Femur (tissue), 1 donor: ENCODE measurements at regions not wholly inside any gene's neighbourhood (a gene's known extent, or its start where the extent isn't known, plus 50 kb on each side); places are given as distances from the start of the nearest gene placed in this dataset.
"Not testable (repeated sequence)": the region's sequence is repeated elsewhere in the genome, so short reads cannot be mapped to it uniquely, and the experiment has no call there.

Experiments used
- DNase-seq: peaks from one replicate; pipeline ENCODE4 v3.0.0-alpha.2; 2017

DNA sequence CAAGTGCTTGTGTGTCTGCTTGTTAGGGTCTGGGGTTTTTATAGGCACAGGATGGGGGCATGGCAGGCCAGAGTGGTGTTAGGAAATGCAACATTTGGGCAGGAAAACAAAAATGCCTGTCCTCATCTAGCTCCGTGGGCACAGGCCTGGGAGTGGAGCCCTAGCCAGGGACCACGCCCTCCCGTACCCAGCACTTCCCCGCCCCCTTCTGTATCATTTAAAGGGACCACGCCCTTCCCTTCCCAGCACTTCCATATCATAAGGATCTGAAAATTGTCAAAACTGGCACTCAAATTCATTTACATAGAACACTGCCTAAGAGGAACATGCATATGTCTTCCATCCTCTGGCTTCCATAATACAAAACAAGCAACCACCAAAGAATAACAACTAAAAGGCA lies 185.8 kb downstream of the B3GLCT start:
- DNase-seq = no peak

DNA sequence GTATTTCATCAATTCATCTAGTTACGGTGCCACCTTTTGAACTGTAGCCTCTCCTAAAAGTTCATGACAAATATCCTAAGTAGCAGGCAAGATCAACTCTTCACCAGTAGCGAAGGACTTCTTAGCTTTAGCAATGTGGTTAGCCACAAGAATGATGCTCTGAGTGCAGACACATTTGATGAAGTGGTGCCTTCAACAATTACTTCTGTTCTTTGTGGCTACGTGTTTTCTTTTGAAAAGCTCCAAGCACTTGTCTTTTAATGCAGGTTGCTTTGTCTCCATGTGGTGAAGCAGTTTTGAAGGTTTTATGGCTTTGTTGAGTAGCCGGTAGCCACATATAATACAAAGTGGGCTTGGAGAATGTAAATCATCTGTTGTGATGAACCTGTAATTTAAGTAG lies 194.7 kb downstream of the B3GLCT start:
- DNase-seq = no peak

DNA sequence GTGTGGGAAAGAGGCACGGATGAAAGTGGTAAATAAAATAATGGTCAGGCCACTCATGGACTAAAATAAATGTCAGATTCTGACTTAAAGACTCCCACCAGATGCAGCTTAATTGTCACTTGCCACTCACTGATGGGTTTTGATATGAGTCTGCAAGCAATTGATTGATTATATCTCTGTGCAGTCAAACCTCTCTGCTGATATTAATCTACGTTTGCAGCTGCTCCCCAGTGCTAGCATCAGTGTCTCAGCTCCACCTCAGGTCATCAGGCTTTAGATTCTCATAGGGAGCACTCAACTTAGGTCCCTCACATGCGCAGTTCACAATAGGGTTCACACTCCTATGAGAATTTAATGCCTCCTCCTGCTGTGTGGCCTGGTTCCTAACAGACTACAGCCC lies 195.3 kb downstream of the B3GLCT start:
- DNase-seq = no peak

DNA sequence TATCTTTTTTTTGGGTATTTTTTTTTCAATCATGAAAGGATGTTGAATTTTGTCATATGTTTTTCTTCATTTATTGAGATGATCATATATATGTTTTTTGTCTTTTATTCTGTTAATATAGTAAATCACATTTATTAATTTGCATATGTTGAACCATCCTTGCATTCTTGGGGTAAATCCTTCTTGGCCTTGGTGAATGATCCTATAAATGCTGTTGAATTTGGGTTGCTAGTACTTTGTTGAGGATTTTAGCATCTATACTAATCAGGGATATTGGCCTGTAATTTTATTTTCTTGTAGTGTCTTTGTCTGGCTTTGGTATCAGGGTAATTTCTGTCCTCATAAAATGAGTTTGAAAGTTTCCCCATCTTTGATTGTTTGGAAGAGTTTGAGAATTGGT lies 199.9 kb downstream of the B3GLCT start:
- DNase-seq = no peak

DNA sequence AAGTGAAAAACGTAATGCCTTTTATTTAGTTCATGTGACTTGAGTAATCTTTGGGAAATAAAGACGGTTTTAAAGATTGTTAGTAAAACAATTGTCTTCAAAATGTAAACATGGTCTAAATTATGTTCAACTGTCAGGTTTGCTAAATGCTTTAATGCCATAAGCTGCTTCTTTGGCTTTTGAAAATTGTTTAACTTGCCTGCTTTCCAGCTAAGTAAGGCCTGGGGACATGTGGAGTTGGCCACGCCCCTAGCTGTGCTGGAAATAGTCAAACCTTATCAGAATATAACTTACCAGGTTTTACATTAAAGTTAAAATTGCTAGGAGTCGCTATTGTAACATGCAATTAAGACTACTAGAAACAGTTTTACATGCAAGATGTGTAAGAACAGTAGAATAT lies 203.9 kb downstream of the B3GLCT start:
- DNase-seq = not testable (repeated sequence)

DNA sequence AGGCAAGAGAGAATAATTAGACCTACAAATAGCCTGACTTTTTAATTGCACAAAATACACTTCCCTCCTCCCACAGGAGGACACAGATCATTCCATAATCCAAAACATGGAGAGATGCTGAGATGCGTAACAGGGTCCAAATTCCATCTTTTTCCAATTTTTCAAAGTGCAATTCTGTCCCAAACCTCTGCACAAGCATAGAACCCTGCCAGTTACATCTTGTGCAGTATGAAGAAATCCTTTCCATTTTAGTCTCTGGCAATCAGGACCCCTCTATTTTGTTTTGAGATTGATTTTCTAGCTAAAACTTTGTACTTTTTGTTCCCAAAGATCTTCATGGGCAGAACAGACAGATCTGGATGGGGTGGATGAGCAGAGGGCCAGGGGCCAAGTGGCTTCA lies 209.2 kb downstream of the B3GLCT start:
- no peak for DNase-seq

DNA sequence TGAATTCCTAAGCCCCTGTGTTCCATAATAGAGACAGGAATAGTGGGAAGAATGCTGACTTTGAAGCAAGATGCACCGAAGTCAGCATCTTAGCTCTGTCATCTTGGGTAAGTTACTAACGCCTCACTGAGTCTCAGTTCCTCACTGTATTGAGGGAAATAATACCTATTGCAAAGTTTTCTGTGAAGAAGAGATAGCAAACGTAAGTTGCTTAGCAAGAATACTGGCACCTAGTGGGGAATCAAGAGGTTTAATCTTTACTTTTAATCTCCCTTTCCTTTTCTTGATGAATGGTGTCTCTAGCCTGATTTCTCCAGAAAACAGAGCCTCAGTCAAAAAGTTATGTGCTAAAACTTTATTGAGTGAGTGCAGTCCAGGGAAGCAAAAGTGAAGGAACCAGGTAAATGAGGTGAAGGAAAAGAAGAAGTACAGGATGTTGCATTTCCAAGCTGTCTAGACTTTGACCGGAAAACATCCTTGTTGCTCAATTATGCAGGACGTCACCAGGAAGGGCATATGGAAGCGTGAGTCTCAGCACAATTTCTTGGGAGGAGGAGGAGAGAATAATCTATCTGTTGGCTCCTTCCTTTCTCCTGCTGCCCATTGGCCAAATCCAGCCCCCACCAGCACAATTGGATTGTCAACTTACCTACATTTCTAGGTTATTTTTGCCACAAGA lies 210.0 kb downstream of the B3GLCT start:
- no peak for DNase-seq

DNA sequence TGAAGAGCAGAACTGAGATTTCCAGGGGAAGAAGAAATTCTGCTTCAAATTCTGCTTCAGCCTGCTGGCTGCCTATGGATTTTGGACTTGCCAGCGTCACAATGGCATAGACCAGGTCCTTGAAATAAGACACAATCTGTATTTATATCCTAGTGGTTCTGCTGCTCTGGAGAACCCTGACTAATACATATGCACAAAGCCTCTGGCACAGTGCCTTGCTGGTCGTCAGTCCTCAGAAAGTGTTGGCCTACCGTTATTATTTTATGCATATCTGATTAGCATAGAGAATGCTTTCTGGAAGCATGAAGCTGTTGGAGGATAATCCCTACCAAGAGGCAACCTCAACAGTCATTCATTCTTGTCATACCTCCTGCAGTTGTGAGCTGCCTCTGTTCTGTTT lies 213.7 kb downstream of the B3GLCT start:
- no peak for DNase-seq

DNA sequence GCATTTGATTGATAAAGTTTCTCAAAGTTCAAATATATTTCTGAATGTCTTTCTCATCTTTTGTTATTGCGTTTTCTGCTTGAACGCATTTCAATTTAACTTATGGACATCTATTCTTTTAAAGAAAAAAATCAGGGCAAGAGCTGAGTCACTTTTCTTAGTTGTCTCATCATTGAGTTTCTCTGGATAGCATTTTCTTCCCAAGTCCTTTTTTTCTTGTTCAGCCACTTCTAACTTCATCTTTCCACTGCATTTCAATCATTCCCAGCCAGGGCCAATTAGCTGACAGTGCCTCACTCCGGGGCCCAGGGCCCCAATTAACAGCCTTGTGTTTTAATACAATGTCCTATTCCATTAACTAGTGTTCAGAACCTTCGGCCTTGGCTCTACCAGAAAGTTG lies 216.3 kb downstream of the B3GLCT start:
- DNase-seq = no peak

DNA sequence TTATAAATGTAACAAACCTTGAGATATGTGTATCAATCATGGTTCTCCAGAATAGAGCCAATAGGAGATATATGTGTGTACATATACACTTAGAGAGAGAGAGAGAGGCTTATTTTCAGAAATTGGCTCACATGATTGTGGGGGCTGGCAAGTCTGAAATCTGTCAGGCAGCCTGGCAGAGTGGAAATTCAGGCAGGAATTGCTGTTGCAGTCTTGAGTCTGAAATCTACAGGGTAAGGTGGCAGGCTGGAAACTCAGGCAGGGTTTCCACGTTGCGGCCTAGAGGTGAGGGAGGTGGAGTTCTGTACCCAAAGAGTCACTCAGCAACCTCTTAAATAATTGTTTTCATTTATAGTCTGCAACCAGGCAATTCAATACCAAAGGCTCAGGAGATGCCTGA lies 218.4 kb downstream of the B3GLCT start:
- no peak for DNase-seq

DNA sequence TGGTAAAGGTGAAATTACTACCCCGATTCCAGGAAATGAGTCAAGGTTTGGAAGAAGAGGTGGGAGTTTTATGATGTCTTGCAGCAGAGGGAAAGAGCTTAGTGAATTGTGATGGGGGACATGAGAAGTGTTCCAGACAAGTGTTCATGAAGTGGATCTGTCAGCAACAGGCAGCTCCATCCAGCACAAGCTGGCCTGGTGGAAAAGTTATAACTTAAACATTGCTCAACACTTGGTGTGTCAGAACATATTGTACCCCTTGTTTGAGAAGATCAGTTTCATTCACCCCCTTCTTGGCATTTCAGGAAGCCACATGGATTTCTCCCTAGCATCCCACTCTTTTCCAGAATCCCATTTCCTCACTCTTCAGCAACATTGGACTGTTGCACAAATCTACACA lies 222.0 kb downstream of the B3GLCT start:
- DNase-seq = no peak

DNA sequence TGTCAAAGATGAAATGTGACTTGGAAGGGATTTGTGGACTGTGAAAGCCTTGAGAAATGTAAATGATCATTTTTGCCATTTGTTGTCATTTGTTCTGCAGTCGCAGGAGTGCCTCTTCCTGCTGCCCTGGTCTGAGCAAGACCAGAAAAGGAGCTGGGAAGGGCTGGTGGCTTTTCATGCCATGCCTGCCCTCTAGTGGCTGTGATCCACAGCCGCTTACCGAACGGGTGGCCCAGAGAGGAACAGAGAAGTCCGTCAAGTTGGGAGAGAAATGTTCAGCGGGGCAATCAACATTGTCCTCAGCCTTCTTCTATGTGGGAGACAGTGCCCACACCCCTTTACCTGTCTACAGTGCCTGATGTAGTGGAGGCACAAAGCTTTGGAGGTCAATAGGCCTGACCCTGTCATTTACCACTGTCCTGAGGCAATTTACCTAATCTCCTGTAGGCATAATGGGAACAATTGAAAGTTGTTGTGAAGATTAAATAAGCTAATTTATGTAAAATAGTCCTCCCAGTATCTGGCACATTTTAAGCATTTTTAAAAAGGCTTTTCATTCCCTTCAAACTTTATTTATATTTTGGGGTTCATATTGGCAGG lies 224.5 kb downstream of the B3GLCT start:
- peak; percentile 86 for DNase-seq

DNA sequence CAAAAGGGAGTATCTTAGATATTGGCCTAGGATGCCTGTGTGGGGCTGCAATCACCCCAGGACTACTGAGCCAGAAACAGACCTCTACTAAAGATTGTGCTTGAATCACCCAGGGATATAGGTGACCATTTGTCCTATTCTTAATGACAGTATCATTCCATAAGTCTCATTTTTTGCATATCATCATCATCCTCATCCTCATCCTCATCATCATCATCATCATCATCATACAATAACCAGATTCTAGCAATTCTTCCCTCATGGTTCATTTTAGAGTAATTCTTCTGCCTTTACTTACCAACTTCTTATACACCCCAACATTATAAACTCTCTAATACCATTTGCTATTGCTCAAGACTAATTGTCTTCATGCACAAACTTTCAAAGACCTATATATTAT lies 226.6 kb downstream of the B3GLCT start:
- no peak for DNase-seq

DNA sequence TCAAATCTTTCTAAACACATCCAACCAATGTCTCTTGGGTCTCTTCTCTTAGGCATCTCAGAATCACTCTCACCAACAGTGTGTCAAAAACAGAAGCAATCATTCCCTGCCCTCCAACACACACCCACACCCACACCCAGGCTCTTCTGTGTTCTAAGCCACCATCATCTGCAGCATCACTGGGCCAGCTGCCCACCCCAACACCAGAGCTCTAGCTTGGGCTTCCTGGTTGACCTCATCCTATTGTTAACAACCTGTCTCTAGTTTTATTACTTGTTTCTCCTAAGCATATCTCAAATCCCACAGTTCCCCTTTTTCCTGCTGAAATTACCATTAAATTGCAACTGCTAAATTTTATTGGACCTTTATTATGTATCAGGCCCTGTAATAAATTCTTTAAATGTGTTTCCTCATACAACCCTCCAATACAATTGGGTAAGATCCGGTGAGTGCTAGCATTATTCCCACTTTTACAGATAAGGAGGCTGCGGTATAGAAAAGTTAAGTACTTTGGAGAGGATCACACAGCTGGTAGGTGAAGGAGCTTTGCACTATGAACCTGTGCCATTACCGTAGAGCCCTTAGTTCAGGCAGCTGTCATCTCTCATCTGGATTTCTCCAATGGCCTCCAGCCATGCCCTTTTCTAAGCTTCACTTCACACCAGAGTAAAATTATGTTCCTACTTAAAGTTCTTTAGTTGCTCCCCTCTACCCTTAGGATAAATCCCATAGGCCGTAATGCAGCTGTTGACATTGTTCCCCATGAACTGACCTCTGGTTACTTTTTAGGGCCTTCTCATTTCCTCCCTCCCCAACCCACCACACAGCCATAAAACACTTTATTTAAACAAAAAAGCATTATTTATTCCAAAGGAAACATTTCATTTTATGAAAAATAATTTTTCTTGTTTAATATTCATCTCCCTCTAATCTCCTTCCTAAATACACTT lies 227.7 kb downstream of the B3GLCT start:
- no peak for DNase-seq

DNA sequence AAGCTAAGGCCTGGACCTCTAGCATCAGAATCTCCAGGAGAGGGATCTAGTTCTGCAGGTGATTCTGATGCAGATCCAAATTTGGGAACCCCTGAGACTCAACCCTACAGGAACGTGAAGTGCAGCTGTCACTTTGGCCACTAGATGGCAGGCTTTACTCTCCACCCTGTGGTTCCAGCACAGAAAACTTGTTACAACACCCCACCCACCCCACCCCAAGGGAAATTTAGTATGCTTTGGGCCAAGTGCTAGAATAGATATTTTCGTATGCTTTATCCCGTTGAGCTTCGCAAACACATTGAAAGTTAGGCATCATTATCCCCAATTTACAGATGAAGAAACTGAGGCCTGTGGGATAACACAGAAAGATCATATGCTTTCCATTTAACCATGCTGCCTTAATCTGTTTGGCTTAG lies 232.0 kb downstream of the B3GLCT start:
- DNase-seq = peak; percentile 59

DNA sequence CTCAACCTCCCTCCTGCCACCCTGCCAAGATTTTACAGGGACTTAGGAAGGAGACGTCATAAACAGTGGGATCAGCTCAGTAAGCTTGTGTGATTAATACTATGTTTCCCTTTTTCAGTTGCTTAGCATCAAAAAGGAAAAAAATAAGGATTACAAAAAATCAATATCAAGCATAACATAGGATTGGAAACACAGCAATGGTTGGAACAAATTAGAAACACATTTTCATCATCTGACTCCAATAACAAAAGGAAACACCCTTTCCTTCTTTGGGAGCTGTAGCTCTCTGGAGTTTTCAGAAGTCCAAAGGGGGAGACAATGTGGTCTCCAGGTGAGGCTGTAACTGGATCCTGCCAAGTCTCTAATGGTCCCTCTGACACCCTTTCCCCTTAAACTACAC lies 233.4 kb downstream of the B3GLCT start:
- DNase-seq = no peak

DNA sequence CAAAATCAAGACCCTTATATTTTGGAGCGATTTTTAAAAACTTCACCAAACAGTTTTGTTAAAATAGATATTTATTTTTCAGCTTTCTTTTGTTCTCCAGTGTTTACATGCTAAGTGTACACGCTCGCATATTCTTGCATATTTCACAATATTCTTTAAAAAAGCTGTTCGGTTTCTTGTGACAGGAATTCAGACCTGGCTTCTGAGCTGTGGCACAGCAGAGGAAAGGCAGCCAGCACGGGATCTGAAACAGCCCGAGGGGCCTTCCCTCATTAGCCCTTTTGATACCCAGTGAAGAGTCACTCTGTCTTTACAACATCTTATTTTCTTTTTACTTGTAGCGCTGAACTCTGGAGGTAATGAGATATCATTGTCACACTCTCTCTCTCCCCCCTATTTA lies 234.0 kb downstream of the B3GLCT start:
- no peak for DNase-seq

DNA sequence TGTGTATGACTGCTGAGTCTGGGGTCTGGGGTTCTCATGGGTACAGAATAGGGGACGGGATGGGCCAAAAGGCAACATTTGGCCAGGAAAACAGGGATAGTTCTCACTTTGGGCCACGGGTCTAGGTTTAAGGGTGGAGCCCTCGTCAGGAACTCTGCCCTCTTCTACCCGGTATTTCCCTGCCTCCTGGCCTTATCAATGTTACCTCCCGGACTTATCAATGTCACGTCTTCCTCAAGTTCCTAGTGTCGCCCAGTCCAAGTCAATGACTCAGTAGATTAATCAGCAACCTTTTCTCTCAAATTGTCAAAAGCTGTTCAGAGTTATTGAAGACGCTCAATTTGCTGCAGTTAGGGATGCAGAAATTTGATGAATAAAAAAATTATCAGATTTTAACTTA lies 234.8 kb downstream of the B3GLCT start:
- no peak for DNase-seq

DNA sequence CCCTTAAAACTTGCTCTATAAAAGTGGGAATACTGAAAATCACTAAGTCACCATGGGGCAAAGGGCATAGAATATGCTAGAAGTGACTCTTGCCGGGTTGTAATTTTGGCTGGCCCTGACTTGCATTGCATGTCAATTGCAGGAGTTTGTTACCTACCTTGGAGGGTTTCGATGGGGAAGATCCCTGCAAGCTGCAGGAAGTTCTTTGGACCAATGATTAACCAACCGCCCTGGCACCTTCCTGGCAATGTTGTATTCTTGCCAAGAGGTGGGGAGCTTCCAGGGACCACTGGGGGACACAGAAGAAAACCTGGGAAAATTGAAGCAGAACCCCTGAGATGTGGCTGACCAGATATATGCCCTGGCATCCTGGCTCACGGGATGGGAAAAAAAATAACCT lies 235.8 kb downstream of the B3GLCT start:
- DNase-seq = no peak

DNA sequence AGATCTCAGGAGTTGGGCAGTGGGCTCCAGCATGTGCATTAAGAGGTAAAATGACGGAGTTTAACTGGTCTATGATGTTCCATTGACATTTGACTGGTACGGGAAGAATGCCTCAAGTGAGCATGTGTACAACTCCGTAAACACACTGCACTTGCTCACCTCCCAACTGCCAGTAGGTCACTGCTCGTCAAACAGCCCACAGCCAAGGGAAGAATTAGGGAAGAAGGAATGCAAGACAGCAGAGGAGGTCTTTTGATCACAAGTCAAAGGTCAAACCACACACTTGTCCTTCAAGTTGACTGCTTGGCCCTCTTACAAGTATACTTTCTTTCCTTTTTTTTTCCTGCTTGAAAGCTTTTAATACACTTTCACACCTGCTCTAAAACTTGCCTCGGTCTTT lies 236.7 kb downstream of the B3GLCT start:
- DNase-seq = no peak

DNA sequence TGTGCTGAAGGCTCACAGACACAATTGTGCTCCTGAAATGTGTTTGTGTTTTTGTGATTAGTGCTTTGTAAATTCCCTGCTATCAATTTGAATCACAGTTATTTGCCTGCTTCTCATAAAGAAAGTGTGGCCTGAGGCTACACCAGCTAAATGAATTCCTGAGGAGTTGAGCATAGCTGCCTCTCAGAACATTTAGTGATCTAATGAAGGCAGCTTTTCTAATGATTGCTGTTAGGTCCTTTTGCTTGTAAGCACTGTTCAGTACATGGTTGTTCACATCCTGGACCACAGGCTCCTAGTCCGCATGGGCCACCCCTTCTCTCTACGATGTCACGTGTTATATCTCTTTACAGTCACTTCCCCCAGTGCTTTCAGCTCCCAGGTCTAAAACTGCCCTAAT lies 238.2 kb downstream of the B3GLCT start:
- no peak for DNase-seq

DNA sequence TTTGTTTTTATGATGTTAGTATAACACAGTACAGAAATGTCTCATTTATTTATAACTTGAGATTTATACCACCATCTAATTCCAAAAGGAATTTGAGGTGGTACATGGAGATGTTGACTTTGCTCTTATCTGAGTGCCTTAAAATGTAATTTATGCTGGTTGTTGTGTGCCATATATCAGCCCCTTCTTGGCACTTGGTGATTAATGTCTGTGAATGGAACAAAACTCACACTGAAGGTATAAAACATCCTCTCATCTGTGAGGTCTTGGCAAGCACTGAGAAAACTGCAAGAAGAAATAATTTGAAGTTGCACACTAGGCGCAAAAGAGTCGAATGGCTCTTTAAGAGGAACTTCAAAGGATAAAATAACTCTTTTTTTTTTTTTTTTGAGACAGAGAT lies 240.4 kb downstream of the B3GLCT start:
- no peak for DNase-seq

DNA sequence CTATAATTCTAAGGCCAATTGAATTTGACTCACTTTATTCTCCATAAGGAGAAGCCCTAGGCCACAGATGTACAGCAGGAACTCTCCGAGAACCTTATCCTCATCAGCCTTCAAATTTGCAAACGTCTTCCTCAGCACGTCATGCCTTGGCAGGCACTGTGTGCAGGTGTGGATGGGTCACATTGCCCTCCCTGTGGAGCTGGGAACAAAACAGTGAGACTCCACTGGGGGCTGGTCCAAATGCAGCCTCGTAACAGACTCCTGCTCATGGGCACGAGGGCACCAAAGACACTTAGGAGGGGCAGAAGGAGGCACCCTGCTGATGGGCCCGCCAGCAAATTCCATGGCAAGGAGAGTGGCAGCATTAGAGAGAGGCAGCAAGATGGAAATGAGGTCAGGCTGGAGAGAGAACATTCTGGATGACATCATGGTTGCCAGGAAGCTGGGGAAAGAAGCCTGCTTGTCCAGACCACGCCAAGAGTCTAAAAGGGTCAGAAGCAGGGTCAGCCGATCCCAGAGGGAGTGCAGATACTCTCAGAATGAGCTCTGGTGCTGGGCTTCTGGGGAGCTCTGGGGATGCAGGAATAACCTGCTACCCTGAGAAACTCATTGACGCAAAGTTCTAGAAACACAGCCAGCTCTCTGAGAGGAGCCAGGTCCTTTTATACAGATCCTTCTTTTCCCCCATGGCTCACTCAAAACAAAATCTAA lies 242.2 kb downstream of the B3GLCT start:
- DNase-seq = peak; percentile 62
